ENCODE measurements at regions not wholly inside any gene's neighbourhood (a gene's known extent, or its start where the extent isn't known, plus 50 kb on each side); places are given as distances from the start of the nearest gene placed in this dataset.

DNA sequence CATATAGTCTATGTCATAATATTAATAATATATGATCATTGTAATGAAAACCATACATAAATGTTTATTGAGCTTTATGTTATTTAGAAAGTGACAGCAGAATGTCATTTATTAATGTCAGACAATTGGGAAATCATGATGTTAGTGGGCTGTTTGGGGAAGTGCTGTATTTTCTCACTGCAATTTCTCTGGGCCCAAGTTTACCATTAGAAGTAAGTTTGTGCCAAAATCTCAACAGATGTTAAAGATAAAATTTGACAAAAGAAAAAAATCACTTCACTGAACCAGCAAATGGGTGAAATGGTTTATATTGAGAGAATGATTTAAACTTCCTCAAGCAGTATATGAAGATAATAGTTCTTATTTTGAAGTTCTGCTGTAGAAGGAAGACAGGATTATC, 433.2 kb upstream of the SMARCA2 start:
- intact Hi-C loops (cut with micrococcal nuclease): no loop called here
- H3K4me3 ChIP-seq (replicated peaks in 1 of 2; ENCODE audit: low read depth in 1 of 2, low read length in 2 of 2): no peak overlapping the region

DNA sequence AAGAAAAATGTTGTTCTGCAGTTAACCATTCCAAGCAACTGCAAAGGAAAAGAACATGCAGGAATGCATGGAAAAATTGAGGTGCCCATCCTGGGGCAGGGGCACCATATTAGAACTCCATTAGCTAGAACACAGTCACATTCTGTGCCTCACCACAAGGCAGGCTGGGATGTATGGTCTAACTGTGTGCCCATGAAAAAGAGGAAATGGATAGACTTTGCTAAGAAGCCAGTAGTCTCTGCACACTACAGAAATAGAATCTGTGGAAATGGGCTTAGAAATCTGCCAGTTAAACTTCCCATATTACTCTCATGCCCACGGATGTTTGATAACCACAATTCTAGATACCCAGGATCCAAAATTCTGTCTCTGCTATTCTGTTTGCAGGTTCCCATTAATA, 423.8 kb upstream of the SMARCA2 start:
- BruUV-seq (replicated peaks): no TSS peak
- TF ChIP-seq ZNF274 (IDR thresholded peaks at IDR 0.05; ENCODE audit: low read depth, low read length): no peak
- TF ChIP-seq SIN3A (IDR thresholded peaks at IDR 0.05; ENCODE audit: low read depth): no peak
- TF ChIP-seq, protein P1, sequence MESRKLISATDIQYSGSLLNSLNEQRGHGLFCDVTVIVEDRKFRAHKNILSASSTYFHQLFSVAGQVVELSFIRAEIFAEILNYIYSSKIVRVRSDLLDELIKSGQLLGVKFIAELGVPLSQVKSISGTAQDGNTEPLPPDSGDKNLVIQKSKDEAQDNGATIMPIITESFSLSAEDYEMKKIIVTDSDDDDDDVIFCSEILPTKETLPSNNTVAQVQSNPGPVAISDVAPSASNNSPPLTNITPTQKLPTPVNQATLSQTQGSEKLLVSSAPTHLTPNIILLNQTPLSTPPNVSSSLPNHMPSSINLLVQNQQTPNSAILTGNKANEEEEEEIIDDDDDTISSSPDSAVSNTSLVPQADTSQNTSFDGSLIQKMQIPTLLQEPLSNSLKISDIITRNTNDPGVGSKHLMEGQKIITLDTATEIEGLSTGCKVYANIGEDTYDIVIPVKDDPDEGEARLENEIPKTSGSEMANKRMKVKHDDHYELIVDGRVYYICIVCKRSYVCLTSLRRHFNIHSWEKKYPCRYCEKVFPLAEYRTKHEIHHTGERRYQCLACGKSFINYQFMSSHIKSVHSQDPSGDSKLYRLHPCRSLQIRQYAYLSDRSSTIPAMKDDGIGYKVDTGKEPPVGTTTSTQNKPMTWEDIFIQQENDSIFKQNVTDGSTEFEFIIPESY (IDR thresholded peaks at IDR 0.05; ENCODE audit: extremely low read depth, insufficient replicate concordance, low read length): no peak
- no peak for TF ChIP-seq SRF (IDR thresholded peaks at IDR 0.05; ENCODE audit: low read depth)
- TF ChIP-seq, protein P2, sequence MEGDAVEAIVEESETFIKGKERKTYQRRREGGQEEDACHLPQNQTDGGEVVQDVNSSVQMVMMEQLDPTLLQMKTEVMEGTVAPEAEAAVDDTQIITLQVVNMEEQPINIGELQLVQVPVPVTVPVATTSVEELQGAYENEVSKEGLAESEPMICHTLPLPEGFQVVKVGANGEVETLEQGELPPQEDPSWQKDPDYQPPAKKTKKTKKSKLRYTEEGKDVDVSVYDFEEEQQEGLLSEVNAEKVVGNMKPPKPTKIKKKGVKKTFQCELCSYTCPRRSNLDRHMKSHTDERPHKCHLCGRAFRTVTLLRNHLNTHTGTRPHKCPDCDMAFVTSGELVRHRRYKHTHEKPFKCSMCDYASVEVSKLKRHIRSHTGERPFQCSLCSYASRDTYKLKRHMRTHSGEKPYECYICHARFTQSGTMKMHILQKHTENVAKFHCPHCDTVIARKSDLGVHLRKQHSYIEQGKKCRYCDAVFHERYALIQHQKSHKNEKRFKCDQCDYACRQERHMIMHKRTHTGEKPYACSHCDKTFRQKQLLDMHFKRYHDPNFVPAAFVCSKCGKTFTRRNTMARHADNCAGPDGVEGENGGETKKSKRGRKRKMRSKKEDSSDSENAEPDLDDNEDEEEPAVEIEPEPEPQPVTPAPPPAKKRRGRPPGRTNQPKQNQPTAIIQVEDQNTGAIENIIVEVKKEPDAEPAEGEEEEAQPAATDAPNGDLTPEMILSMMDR (IDR thresholded peaks at IDR 0.05 in 2 of 3, conservative IDR thresholded peaks at IDR 0.05 in 1 of 3; ENCODE audit: borderline replicate concordance in 1 of 3, insufficient read depth in 1 of 3, low read depth in 2 of 3, low read length in 2 of 3): no peak
- TF ChIP-seq CBX3 (IDR thresholded peaks at IDR 0.05; ENCODE audit: low read depth): no peak
- TF ChIP-seq POLR2A (IDR thresholded peaks at IDR 0.05; ENCODE audit: borderline replicate concordance, extremely low read depth, insufficient read depth, insufficient read length): no peak
- no peak for TF ChIP-seq TCF7L2 (IDR thresholded peaks at IDR 0.05; ENCODE audit: borderline replicate concordance, extremely low read depth, insufficient read depth, insufficient read length)
- TF ChIP-seq ELF1 (IDR thresholded peaks at IDR 0.05; ENCODE audit: borderline replicate concordance, low read depth): no peak

More for the DNA sequence above, 433.2 kb upstream of the SMARCA2 start:
- ChIA-PET POLR2A (no interaction called here), CTCF (no interaction called here), RAD21 (ENCODE audit: low non-redundant PET in 1 of 2, low total read pairs in 2 of 2, uncharacterized antibody in 2 of 2, unreplicated experiment in 2 of 2) (no interaction called here)
- BruUV-seq (replicated peaks): no TSS peak
- no peaks in the 10 kb centered on the region for H3K36me3 ChIP-seq (ENCODE audit: control insufficient read depth in 1 of 2, insufficient read depth in 2 of 2, low read length in 2 of 2)
- no peak for DNase-seq (ENCODE audit: low read depth, low spot score)
- H3K9me2 ChIP-seq (ENCODE audit: insufficient read depth): no peaks in the 10 kb centered on the region
- H3K27me3 ChIP-seq (ENCODE audit: insufficient read depth, low read length): no peaks in the 10 kb centered on the region
- peaks cover 0 to 6% of the 10 kb centered on the region in 2 experiments; a peak in 1 of 4 replicates for H3K9me3 ChIP-seq (ENCODE audit: control insufficient read depth in 1 of 2, insufficient read depth in 1 of 2, low read depth in 1 of 2, low read length in 2 of 2)
- H3K4me1 ChIP-seq (ENCODE audit: control insufficient read depth in 1 of 2, insufficient read depth in 2 of 2, low read length in 2 of 2): no peaks in the 10 kb centered on the region
- no peak for ATAC-seq
- H2AFZ ChIP-seq (ENCODE audit: low read depth, low read length, poor library complexity, severe bottlenecking): no peak overlapping the region
- H4K20me1 ChIP-seq (ENCODE audit: insufficient read depth): no peaks in the 10 kb centered on the region
- H3K27ac ChIP-seq (ENCODE audit: low read depth, low read length): no peak overlapping the region
- H3K79me2 ChIP-seq (ENCODE audit: insufficient read depth, low read length): no peaks in the 10 kb centered on the region
- H3K4me2 ChIP-seq (ENCODE audit: low read length): no peak overlapping the region
- TF ChIP-seq, protein P1 (IDR thresholded peaks at IDR 0.05; ENCODE audit: extremely low read depth, insufficient replicate concordance, low read length): no peak
- TF ChIP-seq TCF7L2 (IDR thresholded peaks at IDR 0.05; ENCODE audit: borderline replicate concordance, extremely low read depth, insufficient read depth, insufficient read length): no peak
- no peak overlapping the region for H3K9ac ChIP-seq (ENCODE audit: low read length)

More for the DNA sequence above, 423.8 kb upstream of the SMARCA2 start:
- ChIA-PET POLR2A (no interaction called here), RAD21 (ENCODE audit: low non-redundant PET in 1 of 2, low total read pairs in 2 of 2, uncharacterized antibody in 2 of 2, unreplicated experiment in 2 of 2) (no interaction called here), CTCF (no interaction called here)
- H3K4me1 ChIP-seq (ENCODE audit: control insufficient read depth in 1 of 2, insufficient read depth in 2 of 2, low read length in 2 of 2): no peaks in the 10 kb centered on the region
- no peaks in the 10 kb centered on the region for H3K79me2 ChIP-seq (ENCODE audit: insufficient read depth, low read length)
- H4K20me1 ChIP-seq (ENCODE audit: insufficient read depth): no peaks in the 10 kb centered on the region
- no peak for ATAC-seq
- peaks cover 0 to 18% of the 10 kb centered on the region in 2 experiments; a peak in 2 of 4 replicates for H3K9me3 ChIP-seq (ENCODE audit: control insufficient read depth in 1 of 2, insufficient read depth in 1 of 2, low read depth in 1 of 2, low read length in 2 of 2)
- H3K9ac ChIP-seq (ENCODE audit: low read length): no peak overlapping the region
- H3K9me2 ChIP-seq (ENCODE audit: insufficient read depth): no peaks in the 10 kb centered on the region
- H3K36me3 ChIP-seq (ENCODE audit: control insufficient read depth in 1 of 2, insufficient read depth in 2 of 2, low read length in 2 of 2): no peaks in the 10 kb centered on the region
- H3K4me3 ChIP-seq (replicated peaks in 1 of 2; ENCODE audit: low read depth in 1 of 2, low read length in 2 of 2): no peak overlapping the region
- no peaks in the 10 kb centered on the region for H3K27me3 ChIP-seq (ENCODE audit: insufficient read depth, low read length)
- no peak overlapping the region for H2AFZ ChIP-seq (ENCODE audit: low read depth, low read length, poor library complexity, severe bottlenecking)
- H3K4me2 ChIP-seq (ENCODE audit: low read length): no peak overlapping the region
- intact Hi-C loops (cut with micrococcal nuclease): no loop called here
- H3K27ac ChIP-seq (ENCODE audit: low read depth, low read length): no peak overlapping the region
- no peak for DNase-seq (ENCODE audit: low read depth, low spot score)

All from HCT116 (cell line).